RPMI8226 (cell line): ENCODE measurements at regions not wholly inside any gene's neighbourhood (a gene's known extent, or its start where the extent isn't known, plus 50 kb on each side); places are given as distances from the start of the nearest gene placed in this dataset.
"Not testable (repeated sequence)": the region's sequence is repeated elsewhere in the genome, so short reads cannot be mapped to it uniquely, and the experiment has no call there.

ENCODE experiments used
- DNase-seq: peaks from one replicate; pipeline ENCODE4 v3.0.0-alpha.2; 2015

- DNase-seq, result peak; percentile 12
These were observed 161.2 kb upstream of the XIRP2 start for GRCh38 chr2:166727095-166727494.

- no peak for DNase-seq
These were observed 162.1 kb upstream of the XIRP2 start for GRCh38 chr2:166725927-166726924.

GRCh38 chr2:166716968-166717367 lies 171.3 kb upstream of the XIRP2 start:
- no peak for DNase-seq

- no peak for DNase-seq
These were observed 188.2 kb upstream of the XIRP2 start for GRCh38 chr2:166700079-166700478.

- no peak for DNase-seq
These were observed 193.1 kb upstream of the XIRP2 start for GRCh38 chr2:166695154-166695553.

- not testable (repeated sequence) for DNase-seq
These were observed 192.0 kb upstream of the SCN7A start for GRCh38 chr2:166686057-166686456.

GRCh38 chr2:166677996-166678395 lies 183.9 kb upstream of the SCN7A start:
- DNase-seq, result no peak

- no peak for DNase-seq
These were observed 182.7 kb upstream of the SCN7A start for GRCh38 chr2:166676716-166677115.

GRCh38 chr2:166675553-166675952 lies 181.5 kb upstream of the SCN7A start:
- DNase-seq, result no peak

- DNase-seq, result no peak
These were observed 179.9 kb upstream of the SCN7A start for GRCh38 chr2:166673986-166674385.

- no peak for DNase-seq
These were observed 177.8 kb upstream of the SCN7A start for GRCh38 chr2:166671801-166672200.

- DNase-seq, result no peak
These were observed 177.2 kb upstream of the SCN7A start for GRCh38 chr2:166671235-166671634.

GRCh38 chr2:166665991-166666940 lies 172.2 kb upstream of the SCN7A start:
- no peak for DNase-seq

- no peak for DNase-seq
These were observed 167.8 kb upstream of the SCN7A start for GRCh38 chr2:166661824-166662223.

- DNase-seq, result no peak
These were observed 167.3 kb upstream of the SCN7A start for GRCh38 chr2:166661391-166661790.

- no peak for DNase-seq
These were observed 164.9 kb upstream of the SCN7A start for GRCh38 chr2:166658901-166659300.

GRCh38 chr2:166653185-166653813 lies 159.2 kb upstream of the SCN7A start:
- no peak for DNase-seq

GRCh38 chr2:166651991-166652390 lies 157.9 kb upstream of the SCN7A start:
- DNase-seq, result no peak

- no peak for DNase-seq
These were observed 157.1 kb upstream of the SCN7A start for GRCh38 chr2:166651080-166651675.

- no peak for DNase-seq
These were observed 153.9 kb upstream of the SCN7A start for GRCh38 chr2:166647935-166648334.

GRCh38 chr2:166643980-166644379 lies 149.9 kb upstream of the SCN7A start:
- DNase-seq, result no peak

- DNase-seq, result not testable (repeated sequence)
These were observed 147.5 kb upstream of the SCN7A start for GRCh38 chr2:166641516-166641915.

GRCh38 chr2:166637051-166637450 lies 143.0 kb upstream of the SCN7A start:
- no peak for DNase-seq
